ENCODE measurements at regions not wholly inside any gene's neighbourhood (a gene's known extent, or its start where the extent isn't known, plus 50 kb on each side); places are given as distances from the start of the nearest gene placed in this dataset.
"Not testable (repeated sequence)": the region's sequence is repeated elsewhere in the genome, so short reads cannot be mapped to it uniquely, and the experiment has no call there.

DNA sequence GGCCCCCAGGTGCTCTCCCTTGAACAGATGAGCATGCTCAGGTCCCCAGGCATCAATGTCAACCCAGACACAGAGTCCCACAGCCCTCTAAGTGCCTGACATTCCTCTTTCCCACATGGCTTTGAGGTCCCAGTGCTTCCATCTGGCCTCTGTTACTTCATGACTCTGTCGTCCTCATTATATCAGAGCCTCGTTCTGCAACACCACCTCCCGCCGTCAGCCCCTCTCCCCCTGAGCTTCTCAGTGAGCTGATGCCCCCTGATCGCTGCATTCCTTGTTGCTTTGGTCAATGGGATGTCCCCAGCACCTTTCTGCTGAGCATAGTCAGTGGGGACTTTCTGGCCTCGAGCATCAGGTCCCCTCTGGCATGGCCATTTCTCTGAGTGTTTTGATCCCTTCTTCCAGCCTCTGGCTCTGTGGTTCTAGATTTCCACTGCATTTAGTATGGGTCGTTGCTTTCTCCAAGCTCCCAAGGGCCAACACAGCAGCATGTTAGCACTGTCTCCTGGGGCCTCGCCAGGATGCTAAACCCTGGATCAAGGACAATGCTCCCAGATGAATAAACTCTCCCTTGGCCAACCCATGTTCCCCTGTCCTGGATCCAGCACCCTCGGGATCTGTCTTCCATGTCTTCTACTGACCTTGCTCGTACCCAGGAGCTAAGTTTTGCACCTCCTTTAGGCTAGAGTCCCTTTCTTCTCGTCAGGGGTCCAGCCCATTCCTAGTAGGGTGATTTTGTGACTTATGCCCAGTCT, 143.2 kb upstream of the TWIST2 start:
- no peak for DNase-seq

- DNase-seq = no peak
Measured at GRCh38 chr2:238706163-238706562, 141.7 kb upstream of the TWIST2 start.

GRCh38 chr2:238706673-238707072, 141.2 kb upstream of the TWIST2 start:
- DNase-seq = no peak

- no peak for DNase-seq
Measured at GRCh38 chr2:238709325-238710025, 138.4 kb upstream of the TWIST2 start.

DNA sequence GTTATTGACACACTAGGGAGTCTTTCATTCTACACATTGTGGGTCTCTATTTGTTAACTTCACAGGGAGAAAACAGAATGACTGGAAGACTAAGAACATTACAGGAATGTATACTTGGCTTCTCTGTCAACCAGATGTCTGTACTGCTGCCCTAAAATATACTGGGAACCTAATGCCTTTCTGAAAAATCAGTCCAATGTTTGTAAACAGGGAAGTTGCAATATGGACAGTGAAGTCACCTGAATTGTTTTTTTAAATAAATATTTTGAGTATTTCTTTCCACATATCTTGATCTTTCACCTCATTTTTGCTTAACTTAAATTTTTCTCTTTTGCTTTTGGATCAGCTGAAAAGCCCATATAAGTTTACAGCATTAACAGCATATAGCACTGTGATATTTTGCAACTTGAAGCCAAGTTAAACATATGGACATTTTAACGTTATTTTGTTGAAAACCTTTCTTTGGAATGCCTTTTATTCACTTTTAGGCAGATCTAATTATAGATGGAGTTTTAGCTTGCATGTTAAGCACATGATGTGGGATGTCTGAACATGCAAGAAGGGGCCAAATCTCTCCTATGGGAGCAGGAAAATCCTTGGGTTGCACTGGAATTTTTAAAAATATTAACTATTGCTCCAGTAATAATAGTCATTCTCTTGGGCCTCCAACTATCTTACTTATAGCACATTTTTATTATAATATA, 137.7 kb upstream of the TWIST2 start:
- no peak for DNase-seq

GRCh38 chr2:238710787-238711186, 137.1 kb upstream of the TWIST2 start:
- no peak for DNase-seq

DNA sequence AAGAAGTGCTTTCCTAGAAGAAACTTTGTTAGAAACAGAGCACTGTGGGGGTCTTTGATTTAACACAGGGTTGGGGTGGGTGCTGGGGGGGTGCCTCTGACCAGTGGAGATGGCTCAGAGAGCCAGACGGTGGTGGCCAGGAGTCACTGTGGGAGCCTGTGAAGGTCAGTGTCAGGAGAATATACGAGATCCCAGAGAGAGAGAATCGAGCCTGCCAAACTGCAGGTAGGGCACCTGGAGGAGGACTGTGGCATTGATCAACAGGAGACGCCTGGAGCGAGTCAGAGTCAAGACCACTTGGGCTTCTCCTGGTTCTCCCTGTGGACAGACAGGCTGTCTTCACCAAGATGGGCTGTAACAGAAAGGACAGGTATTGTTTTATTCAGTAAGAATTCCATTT, 136.5 kb upstream of the TWIST2 start:
- no peak for DNase-seq

DNA sequence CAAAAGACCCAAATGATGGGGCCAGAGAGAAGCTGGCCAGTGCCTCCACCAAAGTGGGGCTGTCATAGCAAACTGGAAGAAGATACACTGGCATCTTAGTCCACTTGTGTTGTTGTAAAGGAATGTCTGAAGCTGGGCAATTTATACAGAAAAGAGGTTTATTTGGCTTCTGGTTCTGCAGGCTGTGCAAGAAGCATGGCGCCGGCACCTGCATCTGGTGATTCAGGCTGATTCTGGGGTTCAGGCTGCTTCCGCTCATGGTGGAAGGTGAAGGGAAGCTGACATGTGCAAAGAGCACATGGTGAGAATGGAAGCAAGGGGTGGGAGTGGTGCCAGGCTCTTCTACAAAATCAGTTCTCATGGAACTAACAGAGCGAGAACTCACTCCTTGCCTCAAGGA, 135.9 kb upstream of the TWIST2 start:
- no peak for DNase-seq

DNA sequence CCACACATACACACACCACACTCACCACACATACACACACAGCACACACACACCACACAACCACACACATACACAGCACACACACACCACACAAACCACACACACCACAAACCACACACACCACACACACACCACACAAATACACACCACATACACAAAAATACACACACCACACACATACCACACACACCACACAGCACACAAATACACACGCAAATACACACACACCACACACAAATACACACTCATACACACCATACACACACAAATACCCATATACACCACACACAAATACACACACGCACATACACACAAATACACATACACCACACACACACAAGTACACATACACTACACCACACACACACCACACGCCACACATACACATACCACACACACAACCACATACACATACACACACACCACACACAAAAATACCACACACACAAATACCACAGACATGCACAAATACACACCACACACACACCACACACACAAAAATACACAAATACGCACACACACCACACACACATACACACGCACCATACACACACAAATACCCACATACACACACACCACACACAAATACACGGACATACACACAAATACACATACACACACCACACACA, 134.6 kb upstream of the TWIST2 start:
- DNase-seq = no peak

DNA sequence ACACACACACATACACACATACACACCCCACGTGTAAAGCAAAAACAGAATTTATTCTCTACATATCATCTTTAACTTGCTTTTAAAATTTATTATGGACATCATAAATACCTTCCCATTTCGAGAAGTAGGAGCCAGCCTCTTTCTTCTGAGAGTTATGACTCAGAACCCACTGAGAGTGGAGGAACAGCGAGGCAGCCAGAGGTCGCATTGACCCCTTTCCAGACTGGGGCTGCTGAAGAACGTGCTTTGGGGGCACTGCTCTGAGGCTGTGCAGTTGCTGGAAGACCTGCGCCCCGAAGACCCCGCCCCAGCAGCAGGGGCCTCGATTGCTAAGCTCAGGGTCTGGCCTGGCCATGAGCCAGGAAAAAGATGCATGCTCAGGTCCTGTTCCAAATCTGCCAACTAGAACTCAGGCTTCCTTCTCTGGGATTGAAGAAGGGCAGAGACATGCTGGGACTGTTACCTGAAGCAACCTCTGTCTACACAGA, 133.8 kb upstream of the TWIST2 start:
- no peak for DNase-seq

- no peak for DNase-seq
Measured at GRCh38 chr2:238716171-238716570, 131.7 kb upstream of the TWIST2 start.

DNA sequence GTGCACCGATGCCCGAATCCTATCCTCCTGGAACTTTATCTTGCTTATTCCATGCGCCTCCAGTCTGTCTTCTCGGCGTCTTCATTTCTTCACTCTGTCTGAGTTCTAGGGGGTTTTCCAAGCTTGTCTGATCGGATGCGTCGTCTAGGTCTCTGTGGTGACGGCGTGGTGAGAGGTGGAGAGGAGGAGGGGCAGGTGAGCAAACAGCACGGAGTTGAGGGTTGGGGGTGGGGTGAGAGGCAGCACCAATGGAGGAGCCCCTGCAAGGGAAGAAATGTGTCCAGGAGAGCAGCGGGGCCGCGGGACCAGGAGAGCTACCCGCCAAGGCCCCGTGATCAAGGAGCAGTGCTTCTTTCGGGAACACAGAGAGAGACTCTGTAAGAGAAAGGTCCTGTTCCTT, 131.3 kb upstream of the TWIST2 start:
- DNase-seq = no peak

- DNase-seq = no peak
Measured at GRCh38 chr2:238717084-238717483, 130.8 kb upstream of the TWIST2 start.

DNA sequence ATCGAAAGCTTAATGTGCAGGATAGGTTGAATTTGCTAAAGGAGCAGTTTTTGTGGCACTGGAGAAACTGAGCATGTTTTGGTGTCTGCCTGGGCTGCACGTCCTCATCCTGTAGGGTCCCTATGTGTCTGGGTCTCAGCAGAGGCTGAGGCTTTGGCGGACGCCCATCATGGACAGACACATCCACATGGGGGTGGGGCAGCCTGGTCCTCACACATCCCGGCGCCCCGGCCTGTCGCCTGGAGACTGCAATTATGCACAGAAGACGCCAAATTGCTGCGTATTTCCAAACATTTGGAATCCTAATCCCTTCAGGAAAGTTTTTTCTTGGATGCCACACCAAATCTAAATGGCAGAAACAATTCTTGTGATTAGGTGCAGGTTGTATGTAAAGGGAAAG, 128.2 kb upstream of the TWIST2 start:
- no peak for DNase-seq

GRCh38 chr2:238720232-238720672, 127.6 kb upstream of the TWIST2 start:
- peak; percentile 58 for DNase-seq

DNA sequence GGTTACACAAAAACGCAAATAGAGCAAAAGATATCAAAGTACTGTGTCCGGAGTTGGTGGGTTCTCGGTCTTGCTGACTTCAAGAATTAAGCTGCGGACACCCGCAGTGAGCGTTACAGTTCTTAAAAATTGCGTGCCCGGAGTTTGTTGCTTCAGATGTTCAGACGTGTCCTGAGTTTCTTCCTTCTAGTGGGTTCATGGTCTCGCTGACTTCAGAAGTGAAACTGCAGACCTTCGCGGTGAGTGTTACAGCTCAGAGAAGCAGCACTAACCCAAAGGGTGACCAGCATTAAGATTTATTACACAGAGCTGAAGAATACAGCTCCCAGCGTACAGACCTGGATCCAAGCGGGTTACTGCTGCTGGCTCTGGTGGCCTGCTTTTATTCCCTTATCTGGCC, 125.7 kb upstream of the TWIST2 start:
- DNase-seq = no peak

DNA sequence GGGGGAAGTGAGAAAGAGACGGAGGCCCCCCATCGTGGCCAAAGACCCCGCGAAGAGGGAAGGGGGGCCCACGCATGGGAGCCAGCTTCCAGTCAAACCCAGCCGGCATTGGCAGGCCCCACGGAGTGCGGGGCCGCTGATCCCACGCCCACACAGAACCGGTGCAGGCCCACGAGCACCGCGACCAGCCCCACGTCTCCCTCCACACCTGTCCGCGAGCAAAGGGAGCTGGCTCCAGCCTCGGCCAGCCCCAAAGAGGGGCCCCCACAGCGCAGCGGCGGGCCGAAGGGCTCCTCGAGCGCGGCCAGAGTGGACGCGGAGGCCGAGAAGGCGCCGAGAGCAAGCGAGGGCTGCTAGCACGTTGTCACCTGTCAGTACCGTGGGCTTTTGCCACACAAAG, 125.0 kb upstream of the TWIST2 start:
- no peak for DNase-seq

GRCh38 chr2:238723740-238724320, 124.1 kb upstream of the TWIST2 start:
- not testable (repeated sequence) for DNase-seq

DNA sequence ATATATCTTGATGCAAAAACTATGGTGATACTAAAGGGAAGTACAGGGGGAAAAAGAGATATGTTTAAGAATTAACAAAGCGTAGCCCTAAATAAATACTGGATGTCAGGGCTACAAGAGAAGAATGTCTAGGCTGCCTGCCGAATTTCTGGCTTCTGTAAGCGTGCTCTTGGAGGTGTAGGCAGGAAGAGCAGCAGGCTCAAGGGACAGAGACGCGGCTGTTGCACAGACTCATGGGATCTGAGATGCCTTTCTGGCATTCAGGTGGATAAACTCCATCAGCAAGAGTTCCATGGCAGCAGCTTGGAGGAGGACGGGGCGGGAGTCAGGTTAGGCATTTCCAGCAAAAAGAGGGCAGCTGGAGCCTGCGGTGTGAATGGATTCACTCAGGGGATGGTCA, 123.2 kb upstream of the TWIST2 start:
- no peak for DNase-seq

DNA sequence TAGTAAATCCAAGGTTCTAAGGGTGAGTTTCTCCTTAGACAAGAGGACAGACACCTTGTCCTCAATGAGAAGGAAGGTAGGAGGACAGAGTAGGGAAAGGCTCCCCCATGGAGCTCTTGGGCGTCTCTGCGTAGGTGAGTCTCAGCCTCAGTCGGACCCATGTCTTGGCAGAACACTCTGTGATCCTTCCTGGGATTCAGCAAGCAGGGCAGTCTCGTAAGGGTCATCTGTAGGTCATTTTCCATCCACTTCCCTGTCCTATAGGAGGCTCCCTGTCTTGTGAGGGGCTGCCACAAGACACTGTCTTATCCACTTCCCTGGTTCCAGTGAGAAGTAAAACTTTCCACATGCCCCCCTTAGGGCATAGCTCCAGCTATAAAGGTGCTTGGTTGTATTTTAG, 122.6 kb upstream of the TWIST2 start:
- DNase-seq = no peak

DNA sequence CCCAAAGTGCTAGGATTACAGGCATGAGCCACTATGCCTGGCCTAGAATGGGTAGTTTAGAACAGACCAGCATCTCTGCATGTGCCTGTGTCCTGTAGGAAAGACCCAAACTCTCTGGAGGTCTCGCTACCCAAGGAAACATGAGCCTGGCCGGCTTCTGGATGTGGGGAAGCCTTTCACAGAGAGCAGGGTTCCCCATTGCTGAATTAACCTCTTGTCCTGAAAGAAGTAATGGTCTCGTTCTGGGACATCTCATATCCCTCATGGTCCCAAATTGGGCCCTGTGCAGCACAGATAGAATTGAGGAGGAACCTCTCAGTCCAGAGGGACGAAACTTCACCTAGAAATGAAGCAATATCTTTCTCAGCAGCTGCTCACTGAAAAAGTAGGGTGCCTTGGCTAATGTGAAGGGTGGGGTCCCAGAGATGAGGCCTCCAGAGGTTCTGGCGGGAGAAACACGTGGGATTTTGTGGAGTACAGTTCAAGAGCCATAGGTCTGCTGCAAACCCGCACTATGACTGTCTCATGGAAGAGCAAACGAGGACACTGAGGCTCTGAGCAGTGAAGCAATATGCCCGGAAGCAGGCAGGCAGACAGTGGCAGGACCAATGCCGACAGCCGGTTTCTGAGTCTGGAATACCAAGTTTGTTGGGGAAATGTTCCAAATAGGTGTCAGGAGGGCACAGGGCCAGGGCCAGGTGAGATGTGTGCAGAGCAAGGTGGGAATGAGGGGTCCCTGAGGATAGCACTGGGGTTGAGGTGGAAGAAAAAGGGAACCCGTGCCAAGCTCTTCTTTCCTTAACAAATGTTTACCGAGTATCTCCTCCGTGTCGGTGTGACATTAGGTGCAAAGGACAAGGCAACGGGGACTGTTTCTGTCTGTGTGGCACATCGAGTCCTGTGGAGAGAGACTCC, 121.0 kb upstream of the TWIST2 start:
- no peak for DNase-seq
